ENCODE measurements at regions not wholly inside any gene's neighbourhood (a gene's known extent, or its start where the extent isn't known, plus 50 kb on each side); places are given as distances from the start of the nearest gene placed in this dataset.

DNA sequence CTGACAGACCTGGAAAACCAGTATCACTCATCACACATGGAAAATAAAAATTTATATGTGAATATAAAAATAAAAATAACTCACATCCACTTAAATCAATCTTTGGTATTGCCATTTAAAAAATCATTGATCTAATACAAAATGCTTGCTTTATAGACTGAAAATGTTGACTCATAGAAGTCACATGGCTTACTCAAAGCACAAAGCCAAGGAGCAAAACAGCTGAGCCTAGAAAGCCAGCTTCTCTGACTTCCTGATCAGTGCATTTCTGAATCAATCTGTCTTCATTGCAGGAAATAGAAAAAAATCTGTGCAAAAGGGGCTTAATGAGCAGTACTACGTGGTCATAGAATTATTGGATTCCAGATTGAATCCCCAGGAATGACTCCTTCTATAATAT lies 176.9 kb upstream of the HS3ST1 start:
- DNase-seq (ENCODE audit: low spot score) (no peak), ATAC-seq (no peak)
- H3K4me3 Mint-ChIP-seq: no peak overlapping the region
- Histone ChIP-seq H3K9me2 (ENCODE audit: insufficient read depth) (no peaks in the 10 kb centered on the region), H3K27me3 (ENCODE audit: insufficient read depth) (no peaks in the 10 kb centered on the region), H3K36me3 (ENCODE audit: insufficient read depth) (no peaks in the 10 kb centered on the region), H3K4me3 (no peak overlapping the region), H3K79me2 (replicated peaks; ENCODE audit: insufficient read depth) (no peaks in the 10 kb centered on the region), H4K20me1 (replicated peaks; ENCODE audit: insufficient read depth) (no peaks in the 10 kb centered on the region), H3F3A (replicated peaks; ENCODE audit: low read depth) (no peaks in the 10 kb centered on the region), H2AFZ (no peak overlapping the region), H3K27ac (ENCODE audit: low read depth) (no peak overlapping the region), H3K4me2 (no peak overlapping the region), H3K4me1 (ENCODE audit: insufficient read depth) (peaks cover 20% of the 10 kb centered on the region; the same call in 1 of the 2 replicates)
- no peaks in the 10 kb centered on the region for H3K27me3 Mint-ChIP-seq (ENCODE audit: insufficient read depth, low read depth, poor library complexity)
- no peaks in the 10 kb centered on the region for H3K36me3 Mint-ChIP-seq (ENCODE audit: low read depth)
- no peak for TF ChIP-seq EZH2phosphoT487 (IDR thresholded peaks at IDR 0.05; ENCODE audit: unreplicated experiment)
- TF ChIP-seq STAT1 (IDR thresholded peaks at IDR 0.05; ENCODE audit: unreplicated experiment): no peak
- TF ChIP-seq, protein P1, sequence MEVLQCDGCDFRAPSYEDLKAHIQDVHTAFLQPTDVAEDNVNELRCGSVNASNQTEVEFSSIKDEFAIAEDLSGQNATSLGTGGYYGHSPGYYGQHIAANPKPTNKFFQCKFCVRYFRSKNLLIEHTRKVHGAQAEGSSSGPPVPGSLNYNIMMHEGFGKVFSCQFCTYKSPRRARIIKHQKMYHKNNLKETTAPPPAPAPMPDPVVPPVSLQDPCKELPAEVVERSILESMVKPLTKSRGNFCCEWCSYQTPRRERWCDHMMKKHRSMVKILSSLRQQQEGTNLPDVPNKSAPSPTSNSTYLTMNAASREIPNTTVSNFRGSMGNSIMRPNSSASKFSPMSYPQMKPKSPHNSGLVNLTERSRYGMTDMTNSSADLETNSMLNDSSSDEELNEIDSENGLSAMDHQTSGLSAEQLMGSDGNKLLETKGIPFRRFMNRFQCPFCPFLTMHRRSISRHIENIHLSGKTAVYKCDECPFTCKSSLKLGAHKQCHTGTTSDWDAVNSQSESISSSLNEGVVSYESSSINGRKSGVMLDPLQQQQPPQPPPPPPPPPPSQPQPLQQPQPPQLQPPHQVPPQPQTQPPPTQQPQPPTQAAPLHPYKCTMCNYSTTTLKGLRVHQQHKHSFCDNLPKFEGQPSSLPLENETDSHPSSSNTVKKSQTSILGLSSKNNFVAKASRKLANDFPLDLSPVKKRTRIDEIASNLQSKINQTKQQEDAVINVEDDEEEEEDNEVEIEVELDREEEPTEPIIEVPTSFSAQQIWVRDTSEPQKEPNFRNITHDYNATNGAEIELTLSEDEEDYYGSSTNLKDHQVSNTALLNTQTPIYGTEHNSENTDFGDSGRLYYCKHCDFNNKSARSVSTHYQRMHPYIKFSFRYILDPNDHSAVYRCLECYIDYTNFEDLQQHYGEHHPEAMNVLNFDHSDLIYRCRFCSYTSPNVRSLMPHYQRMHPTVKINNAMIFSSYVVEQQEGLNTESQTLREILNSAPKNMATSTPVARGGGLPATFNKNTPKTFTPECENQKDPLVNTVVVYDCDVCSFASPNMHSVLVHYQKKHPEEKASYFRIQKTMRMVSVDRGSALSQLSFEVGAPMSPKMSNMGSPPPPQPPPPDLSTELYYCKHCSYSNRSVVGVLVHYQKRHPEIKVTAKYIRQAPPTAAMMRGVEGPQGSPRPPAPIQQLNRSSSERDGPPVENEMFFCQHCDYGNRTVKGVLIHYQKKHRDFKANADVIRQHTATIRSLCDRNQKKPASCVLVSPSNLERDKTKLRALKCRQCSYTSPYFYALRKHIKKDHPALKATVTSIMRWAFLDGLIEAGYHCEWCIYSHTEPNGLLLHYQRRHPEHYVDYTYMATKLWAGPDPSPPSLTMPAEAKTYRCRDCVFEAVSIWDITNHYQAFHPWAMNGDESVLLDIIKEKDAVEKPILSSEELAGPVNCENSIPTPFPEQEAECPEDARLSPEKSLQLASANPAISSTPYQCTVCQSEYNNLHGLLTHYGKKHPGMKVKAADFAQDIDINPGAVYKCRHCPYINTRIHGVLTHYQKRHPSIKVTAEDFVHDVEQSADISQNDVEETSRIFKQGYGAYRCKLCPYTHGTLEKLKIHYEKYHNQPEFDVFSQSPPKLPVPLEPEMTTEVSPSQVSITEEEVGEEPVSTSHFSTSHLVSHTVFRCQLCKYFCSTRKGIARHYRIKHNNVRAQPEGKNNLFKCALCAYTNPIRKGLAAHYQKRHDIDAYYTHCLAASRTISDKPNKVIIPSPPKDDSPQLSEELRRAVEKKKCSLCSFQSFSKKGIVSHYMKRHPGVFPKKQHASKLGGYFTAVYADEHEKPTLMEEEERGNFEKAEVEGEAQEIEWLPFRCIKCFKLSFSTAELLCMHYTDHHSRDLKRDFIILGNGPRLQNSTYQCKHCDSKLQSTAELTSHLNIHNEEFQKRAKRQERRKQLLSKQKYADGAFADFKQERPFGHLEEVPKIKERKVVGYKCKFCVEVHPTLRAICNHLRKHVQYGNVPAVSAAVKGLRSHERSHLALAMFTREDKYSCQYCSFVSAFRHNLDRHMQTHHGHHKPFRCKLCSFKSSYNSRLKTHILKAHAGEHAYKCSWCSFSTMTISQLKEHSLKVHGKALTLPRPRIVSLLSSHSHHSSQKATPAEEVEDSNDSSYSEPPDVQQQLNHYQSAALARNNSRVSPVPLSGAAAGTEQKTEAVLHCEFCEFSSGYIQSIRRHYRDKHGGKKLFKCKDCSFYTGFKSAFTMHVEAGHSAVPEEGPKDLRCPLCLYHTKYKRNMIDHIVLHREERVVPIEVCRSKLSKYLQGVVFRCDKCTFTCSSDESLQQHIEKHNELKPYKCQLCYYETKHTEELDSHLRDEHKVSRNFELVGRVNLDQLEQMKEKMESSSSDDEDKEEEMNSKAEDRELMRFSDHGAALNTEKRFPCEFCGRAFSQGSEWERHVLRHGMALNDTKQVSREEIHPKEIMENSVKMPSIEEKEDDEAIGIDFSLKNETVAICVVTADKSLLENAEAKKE (CRISPR knock-in tag; IDR thresholded peaks at IDR 0.05): no peak
- TF ChIP-seq, protein P2, sequence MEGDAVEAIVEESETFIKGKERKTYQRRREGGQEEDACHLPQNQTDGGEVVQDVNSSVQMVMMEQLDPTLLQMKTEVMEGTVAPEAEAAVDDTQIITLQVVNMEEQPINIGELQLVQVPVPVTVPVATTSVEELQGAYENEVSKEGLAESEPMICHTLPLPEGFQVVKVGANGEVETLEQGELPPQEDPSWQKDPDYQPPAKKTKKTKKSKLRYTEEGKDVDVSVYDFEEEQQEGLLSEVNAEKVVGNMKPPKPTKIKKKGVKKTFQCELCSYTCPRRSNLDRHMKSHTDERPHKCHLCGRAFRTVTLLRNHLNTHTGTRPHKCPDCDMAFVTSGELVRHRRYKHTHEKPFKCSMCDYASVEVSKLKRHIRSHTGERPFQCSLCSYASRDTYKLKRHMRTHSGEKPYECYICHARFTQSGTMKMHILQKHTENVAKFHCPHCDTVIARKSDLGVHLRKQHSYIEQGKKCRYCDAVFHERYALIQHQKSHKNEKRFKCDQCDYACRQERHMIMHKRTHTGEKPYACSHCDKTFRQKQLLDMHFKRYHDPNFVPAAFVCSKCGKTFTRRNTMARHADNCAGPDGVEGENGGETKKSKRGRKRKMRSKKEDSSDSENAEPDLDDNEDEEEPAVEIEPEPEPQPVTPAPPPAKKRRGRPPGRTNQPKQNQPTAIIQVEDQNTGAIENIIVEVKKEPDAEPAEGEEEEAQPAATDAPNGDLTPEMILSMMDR (conservative IDR thresholded peaks at IDR 0.05; ENCODE audit: low read depth in 2 of 2): no peak
- H3K27ac Mint-ChIP-seq: no peak overlapping the region
- H3K4me1 Mint-ChIP-seq: peaks cover 19% of the 10 kb centered on the region
- no peaks in the 10 kb centered on the region for H3K9me3 Mint-ChIP-seq

DNA sequence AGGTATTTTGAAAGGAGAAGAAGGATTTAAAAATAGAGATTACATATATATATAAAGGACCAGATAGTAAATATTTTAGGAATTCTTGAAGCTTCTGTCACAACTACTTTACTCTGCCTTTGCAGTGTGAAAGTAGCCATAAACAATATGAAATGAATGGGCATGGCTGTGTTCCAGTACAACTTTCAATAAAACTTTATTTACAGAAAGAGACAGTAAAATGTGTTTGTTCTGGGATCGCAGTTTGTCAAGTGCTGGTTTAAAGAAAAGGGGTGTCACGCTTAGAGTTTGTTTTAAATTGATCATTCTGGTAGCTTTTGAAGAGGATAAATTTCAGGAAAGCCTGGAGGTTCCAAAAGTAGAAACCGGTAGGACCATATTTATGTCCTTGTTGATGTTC lies 176.1 kb upstream of the HS3ST1 start:
- no peak overlapping the region for H3K4me2 ChIP-seq
- no peaks in the 10 kb centered on the region for H3F3A ChIP-seq (replicated peaks; ENCODE audit: low read depth)
- no peaks in the 10 kb centered on the region for H4K20me1 ChIP-seq (replicated peaks; ENCODE audit: insufficient read depth)
- no peaks in the 10 kb centered on the region for H3K36me3 ChIP-seq (ENCODE audit: insufficient read depth)
- H3K9me3 Mint-ChIP-seq: no peaks in the 10 kb centered on the region
- H3K27ac ChIP-seq (ENCODE audit: low read depth): no peak overlapping the region
- no peaks in the 10 kb centered on the region for H3K27me3 Mint-ChIP-seq (ENCODE audit: insufficient read depth, low read depth, poor library complexity)
- no peak overlapping the region for H3K27ac Mint-ChIP-seq
- H3K4me1 Mint-ChIP-seq: peaks cover 19% of the 10 kb centered on the region
- no peaks in the 10 kb centered on the region for H3K79me2 ChIP-seq (replicated peaks; ENCODE audit: insufficient read depth)
- no peaks in the 10 kb centered on the region for H3K27me3 ChIP-seq (ENCODE audit: insufficient read depth)
- DNase-seq (ENCODE audit: low spot score): no peak
- no peaks in the 10 kb centered on the region for H3K36me3 Mint-ChIP-seq (ENCODE audit: low read depth)
- H3K4me1 ChIP-seq (ENCODE audit: insufficient read depth): peaks cover 20% of the 10 kb centered on the region; the same call in 1 of the 2 replicates
- H3K4me3 Mint-ChIP-seq: no peak overlapping the region
- no peak overlapping the region for H2AFZ ChIP-seq
- no peaks in the 10 kb centered on the region for H3K9me2 ChIP-seq (ENCODE audit: insufficient read depth)
- H3K4me3 ChIP-seq: no peak overlapping the region
- ATAC-seq: no peak
- TF ChIP-seq JUNB (IDR thresholded peaks at IDR 0.05; ENCODE audit: unreplicated experiment) (no peak), ZNF331 (CRISPR knock-in tag; IDR thresholded peaks at IDR 0.05; ENCODE audit: low read depth) (no peak), STAT1 (IDR thresholded peaks at IDR 0.05; ENCODE audit: unreplicated experiment) (no peak)
- TF ChIP-seq, protein P2 (conservative IDR thresholded peaks at IDR 0.05; ENCODE audit: low read depth in 2 of 2): no peak
